ENCODE measurements at regions not wholly inside any gene's neighbourhood (a gene's known extent, or its start where the extent isn't known, plus 50 kb on each side); places are given as distances from the start of the nearest gene placed in this dataset.

- H3K9me3 Mint-ChIP-seq = peaks cover 4 to 26% (median 9%) of the 10 kb centered on the region in 3 donors
- H3K4me1 Mint-ChIP-seq = no peaks in the 10 kb centered on the region
- no peak overlapping the region for H3K4me3 Mint-ChIP-seq
- no peaks in the 10 kb centered on the region for H3K27me3 Mint-ChIP-seq
- no peaks in the 10 kb centered on the region for H3K36me3 Mint-ChIP-seq
- no peak overlapping the region for H3K27ac Mint-ChIP-seq
Observed at GRCh38 chr4:178322524-178323183, 880.4 kb upstream of the AGA start.

GRCh38 chr4:178329226-178329872, 887.1 kb upstream of the AGA start:
- Mint-ChIP-seq H3K36me3 (no peaks in the 10 kb centered on the region), H3K9me3 (peaks cover 0 to 6% (median 3%) of the 10 kb centered on the region in 3 donors), H3K27ac (no peak overlapping the region), H3K4me1 (no peaks in the 10 kb centered on the region), H3K4me3 (no peak overlapping the region), H3K27me3 (no peaks in the 10 kb centered on the region)

- no peaks in the 10 kb centered on the region for H3K27me3 Mint-ChIP-seq
- H3K4me1 Mint-ChIP-seq = no peaks in the 10 kb centered on the region
- no peaks in the 10 kb centered on the region for H3K36me3 Mint-ChIP-seq
- no peak overlapping the region for H3K4me3 Mint-ChIP-seq
- peaks cover 0 to 6% (median 0%) of the 10 kb centered on the region in 3 donors for H3K9me3 Mint-ChIP-seq
- H3K27ac Mint-ChIP-seq = no peak overlapping the region
Observed at GRCh38 chr4:178333355-178333754, 891.1 kb upstream of the AGA start.

GRCh38 chr4:178339769-178340168, 897.5 kb upstream of the AGA start:
- Mint-ChIP-seq H3K4me1 (no peaks in the 10 kb centered on the region), H3K4me3 (no peak overlapping the region), H3K9me3 (peaks cover 0 to 6% (median 0%) of the 10 kb centered on the region in 3 donors), H3K27me3 (no peaks in the 10 kb centered on the region), H3K36me3 (no peaks in the 10 kb centered on the region), H3K27ac (no peak overlapping the region)

- H3K4me1 Mint-ChIP-seq = no peaks in the 10 kb centered on the region
- H3K27ac Mint-ChIP-seq = no peak overlapping the region
- peaks cover 0 to 6% (median 3%) of the 10 kb centered on the region in 3 donors for H3K9me3 Mint-ChIP-seq
- no peaks in the 10 kb centered on the region for H3K27me3 Mint-ChIP-seq
- H3K4me3 Mint-ChIP-seq = no peak overlapping the region
- H3K36me3 Mint-ChIP-seq = no peaks in the 10 kb centered on the region
Observed at GRCh38 chr4:178340468-178340867, 898.2 kb upstream of the AGA start.

- no peaks in the 10 kb centered on the region for H3K36me3 Mint-ChIP-seq
Observed at GRCh38 chr4:178344096-178344495, 901.9 kb upstream of the AGA start.

GRCh38 chr4:178347111-178347510, 904.9 kb upstream of the AGA start:
- Mint-ChIP-seq H3K4me3 (no peak overlapping the region), H3K27me3 (no peaks in the 10 kb centered on the region), H3K9me3 (peaks cover 3 to 4% (median 3%) of the 10 kb centered on the region in 3 donors), H3K4me1 (no peaks in the 10 kb centered on the region), H3K36me3 (no peaks in the 10 kb centered on the region), H3K27ac (no peak overlapping the region)

More at GRCh38 chr4:178344096-178344495, 901.9 kb upstream of the AGA start:
- Mint-ChIP-seq H3K4me3 (no peak overlapping the region), H3K4me1 (no peaks in the 10 kb centered on the region), H3K27me3 (no peaks in the 10 kb centered on the region), H3K27ac (no peak overlapping the region), H3K9me3 (peaks cover 0 to 3% (median 3%) of the 10 kb centered on the region in 3 donors)

- Mint-ChIP-seq H3K36me3 (no peaks in the 10 kb centered on the region), H3K27ac (no peak overlapping the region), H3K27me3 (no peaks in the 10 kb centered on the region), H3K4me3 (no peak overlapping the region), H3K4me1 (no peaks in the 10 kb centered on the region), H3K9me3 (peaks cover 2 to 4% (median 3%) of the 10 kb centered on the region in 3 donors)
Observed at GRCh38 chr4:178349601-178350000, 907.4 kb upstream of the AGA start.

GRCh38 chr4:178351185-178351584, 908.9 kb upstream of the AGA start:
- Mint-ChIP-seq H3K9me3 (peaks cover 0 to 4% (median 2%) of the 10 kb centered on the region in 3 donors), H3K4me3 (no peak overlapping the region), H3K27ac (no peak overlapping the region), H3K4me1 (no peaks in the 10 kb centered on the region), H3K36me3 (no peaks in the 10 kb centered on the region), H3K27me3 (no peaks in the 10 kb centered on the region)

GRCh38 chr4:178356725-178357124, 914.5 kb upstream of the AGA start:
- Mint-ChIP-seq H3K9me3 (peaks cover 4 to 17% (median 5%) of the 10 kb centered on the region in 3 donors), H3K27ac (no peak overlapping the region), H3K4me1 (no peaks in the 10 kb centered on the region), H3K4me3 (no peak overlapping the region), H3K36me3 (no peaks in the 10 kb centered on the region), H3K27me3 (no peaks in the 10 kb centered on the region)

GRCh38 chr4:178385481-178385880, 943.2 kb upstream of the AGA start:
- Mint-ChIP-seq H3K36me3 (no peaks in the 10 kb centered on the region), H3K4me1 (no peaks in the 10 kb centered on the region), H3K4me3 (no peak overlapping the region), H3K9me3 (peaks cover 1 to 8% (median 7%) of the 10 kb centered on the region in 3 donors), H3K27ac (no peak overlapping the region), H3K27me3 (no peaks in the 10 kb centered on the region)

GRCh38 chr4:178387756-178388155, 945.5 kb upstream of the AGA start:
- no peaks in the 10 kb centered on the region for H3K4me1 Mint-ChIP-seq
- no peak overlapping the region for H3K4me3 Mint-ChIP-seq
- no peaks in the 10 kb centered on the region for H3K36me3 Mint-ChIP-seq
- H3K27ac Mint-ChIP-seq = no peak overlapping the region
- no peaks in the 10 kb centered on the region for H3K27me3 Mint-ChIP-seq
- peaks cover 1 to 8% (median 7%) of the 10 kb centered on the region in 3 donors for H3K9me3 Mint-ChIP-seq

GRCh38 chr4:178395798-178396197, 953.6 kb upstream of the AGA start:
- peaks cover 0 to 6% (median 0%) of the 10 kb centered on the region in 3 donors for H3K9me3 Mint-ChIP-seq
- H3K27ac Mint-ChIP-seq = no peak overlapping the region
- no peaks in the 10 kb centered on the region for H3K36me3 Mint-ChIP-seq
- no peak overlapping the region for H3K4me3 Mint-ChIP-seq
- no peaks in the 10 kb centered on the region for H3K27me3 Mint-ChIP-seq
- H3K4me1 Mint-ChIP-seq = no peaks in the 10 kb centered on the region

- Mint-ChIP-seq H3K9me3 (peaks cover 0 to 3% (median 2%) of the 10 kb centered on the region in 3 donors), H3K27me3 (no peaks in the 10 kb centered on the region), H3K27ac (no peak overlapping the region), H3K4me1 (no peaks in the 10 kb centered on the region), H3K4me3 (no peak overlapping the region), H3K36me3 (no peaks in the 10 kb centered on the region)
Observed at GRCh38 chr4:178412455-178412854, 970.2 kb upstream of the AGA start.

- no peaks in the 10 kb centered on the region for H3K27me3 Mint-ChIP-seq
- H3K36me3 Mint-ChIP-seq = no peaks in the 10 kb centered on the region
- H3K9me3 Mint-ChIP-seq = peaks cover 0 to 3% (median 2%) of the 10 kb centered on the region in 3 donors
- H3K4me1 Mint-ChIP-seq = no peaks in the 10 kb centered on the region
- H3K4me3 Mint-ChIP-seq = no peak overlapping the region
- H3K27ac Mint-ChIP-seq = no peak overlapping the region
Observed at GRCh38 chr4:178414042-178414441, 971.8 kb upstream of the AGA start.

Measured in IgD-negative memory B cell (primary cell).